ENCODE measurements at regions not wholly inside any gene's neighbourhood (a gene's known extent, or its start where the extent isn't known, plus 50 kb on each side); places are given as distances from the start of the nearest gene placed in this dataset.

DNA sequence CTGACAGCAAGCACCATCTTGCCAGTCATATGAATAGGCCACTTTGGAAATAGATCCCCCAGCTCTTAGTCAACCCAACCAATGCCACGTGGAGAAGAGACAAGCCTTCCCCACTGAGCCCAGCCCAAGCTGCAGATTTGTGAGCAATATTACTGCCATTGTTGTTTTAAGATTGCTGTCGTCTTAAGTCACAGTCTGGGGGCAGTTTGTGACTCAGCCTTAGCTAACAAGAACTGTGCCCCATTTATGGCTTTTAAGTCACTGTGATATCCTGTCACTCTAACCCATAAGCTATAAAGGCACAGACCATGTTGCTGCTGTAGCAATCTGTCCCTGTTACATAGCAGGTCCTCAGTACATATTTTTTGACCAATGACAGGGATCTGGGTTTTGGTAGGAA, 464.2 kb downstream of the MED13L start:
- TF ChIP-seq, protein P1, sequence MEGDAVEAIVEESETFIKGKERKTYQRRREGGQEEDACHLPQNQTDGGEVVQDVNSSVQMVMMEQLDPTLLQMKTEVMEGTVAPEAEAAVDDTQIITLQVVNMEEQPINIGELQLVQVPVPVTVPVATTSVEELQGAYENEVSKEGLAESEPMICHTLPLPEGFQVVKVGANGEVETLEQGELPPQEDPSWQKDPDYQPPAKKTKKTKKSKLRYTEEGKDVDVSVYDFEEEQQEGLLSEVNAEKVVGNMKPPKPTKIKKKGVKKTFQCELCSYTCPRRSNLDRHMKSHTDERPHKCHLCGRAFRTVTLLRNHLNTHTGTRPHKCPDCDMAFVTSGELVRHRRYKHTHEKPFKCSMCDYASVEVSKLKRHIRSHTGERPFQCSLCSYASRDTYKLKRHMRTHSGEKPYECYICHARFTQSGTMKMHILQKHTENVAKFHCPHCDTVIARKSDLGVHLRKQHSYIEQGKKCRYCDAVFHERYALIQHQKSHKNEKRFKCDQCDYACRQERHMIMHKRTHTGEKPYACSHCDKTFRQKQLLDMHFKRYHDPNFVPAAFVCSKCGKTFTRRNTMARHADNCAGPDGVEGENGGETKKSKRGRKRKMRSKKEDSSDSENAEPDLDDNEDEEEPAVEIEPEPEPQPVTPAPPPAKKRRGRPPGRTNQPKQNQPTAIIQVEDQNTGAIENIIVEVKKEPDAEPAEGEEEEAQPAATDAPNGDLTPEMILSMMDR (IDR thresholded peaks at IDR 0.05): no peak
- TF ChIP-seq POLR2A (IDR thresholded peaks at IDR 0.05) (no peak), POLR2AphosphoS5 (IDR thresholded peaks at IDR 0.05) (no peak)

All from upper lobe of left lung (tissue), 4 donors.